OCI-LY7 (cell line): ENCODE measurements at regions not wholly inside any gene's neighbourhood (a gene's known extent, or its start where the extent isn't known, plus 50 kb on each side); places are given as distances from the start of the nearest gene placed in this dataset.

Source experiments
- BruUV-seq: library from RNA; stranded (reverse); fragments of 400-500 nt; replicated peaks from 2 replicates; lab custom pipeline; 2021; lab: Mats Ljungman, UMichigan
- CTCF ChIA-PET: fragments of 300-600 bp; sonication (Branson Sonifier 250); formaldehyde crosslinking; loops from one replicate; lab custom pipeline; 2022; ENCODE audit warnings: antibody characterized with exemption; ENCODE audit not compliant: unreplicated experiment; lab: Charles Lee
- POLR2A ChIA-PET: fragments of 300-600 bp; sonication (Branson Sonifier 250); formaldehyde crosslinking; loops from one replicate; lab custom pipeline; 2022; ENCODE audit warnings: antibody characterized with exemption; lab: Charles Lee
- DNase-seq: peaks from one replicate; pipeline ENCODE4 v3.0.0-alpha.2; 2015; ENCODE audit warnings: low spot score
- H2AFZ ChIP-seq: fragments of 200-600 bp; sonication (generic), shearing (Covaris generic); 2 replicates; pipeline ENCODE4 v1.6.1; 2014; ENCODE audit warnings: mild to moderate bottlenecking, antibody characterized with exemption, low read length, moderate library complexity
- H3K27ac ChIP-seq: fragments of 200-600 bp; sonication (generic); 2 replicates; pipeline ENCODE4 v1.5.1; 2014; ENCODE audit warnings: mixed run types, low read depth, mild to moderate bottlenecking, moderate library complexity, low read length, inconsistent platforms; ENCODE audit not compliant: poor library complexity, severe bottlenecking
- H3K36me3 ChIP-seq: fragments of 200-600 bp; sonication (generic); 2 replicates; pipeline ENCODE4 v1.6.1; 2014; ENCODE audit warnings: mild to moderate bottlenecking, antibody characterized with exemption, low read length, moderate library complexity, mixed read lengths; ENCODE audit not compliant: insufficient read depth
- H3K4me1 ChIP-seq: fragments of 200-600 bp; sonication (generic); 2 replicates; pipeline ENCODE4 v1.5.1; 2014; ENCODE audit warnings: mild to moderate bottlenecking, low read length; ENCODE audit not compliant: insufficient read depth, poor library complexity, severe bottlenecking
- H3K4me2 ChIP-seq: fragments of 200-600 bp; sonication (generic); 2 replicates; pipeline ENCODE4 v1.6.1; 2014; ENCODE audit warnings: mild to moderate bottlenecking, low read length
- H3K4me3 ChIP-seq: fragments of 200-600 bp; sonication (generic); 2 replicates; pipeline ENCODE4 v1.5.1; 2014; ENCODE audit warnings: mild to moderate bottlenecking, low read depth, low read length; ENCODE audit not compliant: poor library complexity, severe bottlenecking
- H3K79me2 ChIP-seq: fragments of 200-600 bp; sonication (generic); 2 replicates; pipeline ENCODE4 v1.6.1; 2016; ENCODE audit warnings: low read depth, mild to moderate bottlenecking, low read length, moderate library complexity, mixed read lengths; ENCODE audit not compliant: insufficient read depth
- H3K9me2 ChIP-seq: fragments of 200-600 bp; sonication (generic); 2 replicates; pipeline ENCODE4 v1.6.1; 2016; ENCODE audit warnings: mild to moderate bottlenecking, low read length, mixed read lengths; ENCODE audit not compliant: insufficient read depth
- H3K9me3 ChIP-seq: fragments of 200-600 bp; sonication (generic); 2 replicates; pipeline ENCODE4 v1.6.1; 2014; ENCODE audit warnings: mild to moderate bottlenecking, mixed run types, low read length, mixed read lengths
- H4K20me1 ChIP-seq: fragments of 200-600 bp; sonication (generic); 2 replicates; pipeline ENCODE4 v1.6.1; 2014; ENCODE audit warnings: mild to moderate bottlenecking, antibody characterized with exemption, low read length, moderate library complexity, mixed read lengths; ENCODE audit not compliant: insufficient read depth
- CTCF ChIP-seq: fragments of 200-600 bp; sonication (generic); conservative IDR thresholded peaks from 2 replicates; pipeline ENCODE4 v1.5.1; 2014; ENCODE audit warnings: mild to moderate bottlenecking, antibody characterized with exemption, low read length, moderate library complexity, mixed read lengths
- EZH2phosphoT487 ChIP-seq: fragments of 200-600 bp; sonication (generic); IDR thresholded peaks from 2 replicates; pipeline ENCODE4 v1.6.1; 2018; ENCODE audit warnings: low read depth, borderline replicate concordance, mild to moderate bottlenecking, mixed run types, antibody characterized with exemption, low read length, moderate library complexity, mixed read lengths
- intact Hi-C: fragments of 100-400 bp; cut with micrococcal nuclease; formaldehyde crosslinking; loops from one replicate; pipeline ENCODE4 v1.10.0; 2022; ENCODE audit not compliant: unreplicated experiment

GRCh38 chr4:133046156-133046555, 102.9 kb upstream of the PCDH10 start:
- H3K79me2 ChIP-seq: no peaks in the 10 kb centered on the region
- BruUV-seq: no TSS peak
- intact Hi-C loops: no loop called here
- POLR2A ChIA-PET: interaction anchor here (0.6 kb wide), 1 partner anchor 34 kb away, joined by 3 read pairs; no protein-coding TSS in a partner anchor
- no peak for DNase-seq
- no peaks in the 10 kb centered on the region for H3K9me2 ChIP-seq
- H3K27ac ChIP-seq: no peak overlapping the region
- no peak overlapping the region for H3K4me3 ChIP-seq
- H3K9me3 ChIP-seq: no peaks in the 10 kb centered on the region
- H2AFZ ChIP-seq: no peak overlapping the region
- no peaks in the 10 kb centered on the region for H3K4me1 ChIP-seq
- no peak overlapping the region for H3K4me2 ChIP-seq
- no peaks in the 10 kb centered on the region for H3K36me3 ChIP-seq
- H4K20me1 ChIP-seq: no peaks in the 10 kb centered on the region
- TF ChIP-seq CTCF: no peak
- no peak for TF ChIP-seq EZH2phosphoT487
- CTCF ChIA-PET: no interaction called here

- H4K20me1 ChIP-seq: no peaks in the 10 kb centered on the region
- DNase-seq: no peak
- H3K9me2 ChIP-seq: no peaks in the 10 kb centered on the region
- H3K4me1 ChIP-seq: no peaks in the 10 kb centered on the region
- H3K79me2 ChIP-seq: no peaks in the 10 kb centered on the region
- no peak overlapping the region for H3K4me3 ChIP-seq
- no peaks in the 10 kb centered on the region for H3K9me3 ChIP-seq
- H3K27ac ChIP-seq: no peak overlapping the region
- H3K36me3 ChIP-seq: no peaks in the 10 kb centered on the region
- ChIA-PET CTCF (no interaction called here), POLR2A (no interaction called here)
- intact Hi-C loops: no loop called here
- no peak for TF ChIP-seq CTCF
- TF ChIP-seq EZH2phosphoT487: no peak
- no peak overlapping the region for H3K4me2 ChIP-seq
- H2AFZ ChIP-seq: no peak overlapping the region
- no TSS peak for BruUV-seq
These were observed 90.4 kb upstream of the PCDH10 start for GRCh38 chr4:133058701-133059100.

- no peak for DNase-seq
- Histone ChIP-seq H4K20me1 (no peaks in the 10 kb centered on the region), H3K4me1 (no peaks in the 10 kb centered on the region), H3K4me3 (no peak overlapping the region), H3K9me2 (no peaks in the 10 kb centered on the region), H3K4me2 (no peak overlapping the region), H3K27ac (no peak overlapping the region), H3K36me3 (no peaks in the 10 kb centered on the region), H3K9me3 (no peaks in the 10 kb centered on the region), H3K79me2 (no peaks in the 10 kb centered on the region), H2AFZ (no peak overlapping the region)
- BruUV-seq: no TSS peak
- TF ChIP-seq EZH2phosphoT487: no peak
- TF ChIP-seq CTCF: no peak
- POLR2A ChIA-PET: no interaction called here
- CTCF ChIA-PET: no interaction called here
- intact Hi-C loops: no loop called here
These were observed 90.0 kb upstream of the PCDH10 start for GRCh38 chr4:133059117-133059516.
